IMR-90 (cell line): ENCODE measurements at regions not wholly inside any gene's neighbourhood (a gene's known extent, or its start where the extent isn't known, plus 50 kb on each side); places are given as distances from the start of the nearest gene placed in this dataset.

Experiments
- CEBPB ChIP-seq: IDR thresholded peaks from 2 replicates; pipeline ENCODE4 v1.6.1; 2012; ENCODE audit warnings: low read depth, low read length, improper control_type of control experiment
- CHD1 ChIP-seq: IDR thresholded peaks from 2 replicates; pipeline ENCODE4 v1.6.1; 2012; ENCODE audit warnings: low read depth, low read length, improper control_type of control experiment
- CTCF ChIP-seq: conservative IDR thresholded peaks from 2 replicates; pipeline ENCODE4 v1.5.1; 2012; ENCODE audit warnings: mild to moderate bottlenecking, low read depth, low read length, improper control_type of control experiment
- MXI1 ChIP-seq: IDR thresholded peaks from 2 replicates; pipeline ENCODE4 v1.6.1; 2012; ENCODE audit warnings: low read depth, mild to moderate bottlenecking, low read length, moderate library complexity, borderline replicate concordance
- POLR2A ChIP-seq: IDR thresholded peaks from 2 replicates; pipeline ENCODE4 v1.6.1; 2012; ENCODE audit warnings: mild to moderate bottlenecking, low read depth, low read length
- USF2 ChIP-seq: fragments of 150-350 bp; IDR thresholded peaks from 2 replicates; pipeline ENCODE4 v1.6.1; 2017; ENCODE audit warnings: mild to moderate bottlenecking, antibody characterized with exemption, low read length, low read depth

- no peak for TF ChIP-seq CTCF
- no peak for TF ChIP-seq POLR2A
- TF ChIP-seq CEBPB: no peak
- TF ChIP-seq CHD1: no peak
- no peak for TF ChIP-seq USF2
- TF ChIP-seq MXI1: no peak
Measured at GRCh38 chr2:39608263-39608575, 57.5 kb upstream of the TMEM178A start.
